ENCODE measurements at regions not wholly inside any gene's neighbourhood (a gene's known extent, or its start where the extent isn't known, plus 50 kb on each side); places are given as distances from the start of the nearest gene placed in this dataset.

GRCh38 chr10:108582387-108582786, 1340.9 kb downstream of the XPNPEP1 start (continued):
- TF ChIP-seq REST (IDR thresholded peaks at IDR 0.05; ENCODE audit: unreplicated experiment) = no peak

GRCh38 chr10:108578258-108578657, 1345.1 kb downstream of the XPNPEP1 start:
- H3K27ac Mint-ChIP-seq = no peak overlapping the region
- H3K4me2 ChIP-seq = no peak overlapping the region
- no peak overlapping the region for H3K4me3 ChIP-seq
- no peaks in the 10 kb centered on the region for H3K27me3 Mint-ChIP-seq (ENCODE audit: insufficient read depth, low read depth, poor library complexity)
- no peak overlapping the region for H3K27ac ChIP-seq (ENCODE audit: low read depth)
- no peaks in the 10 kb centered on the region for H4K20me1 ChIP-seq (replicated peaks; ENCODE audit: insufficient read depth)
- no peaks in the 10 kb centered on the region for H3K9me3 Mint-ChIP-seq
- no peaks in the 10 kb centered on the region for H3K36me3 Mint-ChIP-seq (ENCODE audit: low read depth)
- no peaks in the 10 kb centered on the region for H3K79me2 ChIP-seq (replicated peaks; ENCODE audit: insufficient read depth)
- H3K27me3 ChIP-seq (ENCODE audit: insufficient read depth) = no peaks in the 10 kb centered on the region
- 0 out of 2 replicates have a peak, but pooled peaks cover 3% of the 10 kb centered on the region for H3K9me2 ChIP-seq (ENCODE audit: insufficient read depth)
- H3K36me3 ChIP-seq (ENCODE audit: insufficient read depth) = no peaks in the 10 kb centered on the region
- no peak overlapping the region for H3K4me3 Mint-ChIP-seq
- H2AFZ ChIP-seq = no peak overlapping the region
- no peaks in the 10 kb centered on the region for H3F3A ChIP-seq (replicated peaks; ENCODE audit: low read depth)
- H3K4me1 ChIP-seq (ENCODE audit: insufficient read depth) = peaks cover 8% of the 10 kb centered on the region
- no peaks in the 10 kb centered on the region; the same call in 2 of the 3 replicates for H3K4me1 Mint-ChIP-seq
- DNase-seq (ENCODE audit: low spot score) = no peak
- no peak for ATAC-seq
- TF ChIP-seq NANOG (IDR thresholded peaks at IDR 0.05; ENCODE audit: borderline replicate concordance) = no peak
- TF ChIP-seq REST (IDR thresholded peaks at IDR 0.05; ENCODE audit: unreplicated experiment) = no peak
- no peak for TF ChIP-seq JUNB (IDR thresholded peaks at IDR 0.05; ENCODE audit: unreplicated experiment)
- TF ChIP-seq POLR2AphosphoS5 (IDR thresholded peaks at IDR 0.05; ENCODE audit: low read depth) = no peak
- TF ChIP-seq STAT1 (IDR thresholded peaks at IDR 0.05; ENCODE audit: unreplicated experiment) = no peak
- no peak for TF ChIP-seq CREB1 (CRISPR knock-in tag; IDR thresholded peaks at IDR 0.05; ENCODE audit: low read depth)
- no peak for TF ChIP-seq EZH2phosphoT487 (IDR thresholded peaks at IDR 0.05; ENCODE audit: unreplicated experiment)
- TF ChIP-seq ZNF331 (CRISPR knock-in tag; IDR thresholded peaks at IDR 0.05; ENCODE audit: low read depth) = no peak
- TF ChIP-seq ZNF114 (CRISPR knock-in tag; IDR thresholded peaks at IDR 0.05) = no peak
- no peak for TF ChIP-seq CTCF (conservative IDR thresholded peaks at IDR 0.05; ENCODE audit: low read depth in 2 of 2)
- no peak for TF ChIP-seq EZH2 (IDR thresholded peaks at IDR 0.05; ENCODE audit: low read depth, unreplicated experiment)

All from GM23338 (cell line).